Endothelial cell of umbilical vein (primary cell): ENCODE measurements at regions not wholly inside any gene's neighbourhood (a gene's known extent, or its start where the extent isn't known, plus 50 kb on each side); places are given as distances from the start of the nearest gene placed in this dataset.

Source experiments
- EZH2 ChIP-seq: IDR thresholded peaks from 2 replicates; pipeline ENCODE4 v1.6.1; 2012; ENCODE audit warnings: borderline replicate concordance, low read depth, mild to moderate bottlenecking, moderate library complexity, low read length, inconsistent platforms; ENCODE audit not compliant: severe bottlenecking
- FOS ChIP-seq: IDR thresholded peaks from 2 replicates; pipeline ENCODE4 v1.6.1; 2011; ENCODE audit warnings: mild to moderate bottlenecking, low read length, moderate library complexity, borderline replicate concordance; ENCODE audit not compliant: insufficient read depth
- GATA2 ChIP-seq: IDR thresholded peaks from 2 replicates; pipeline ENCODE4 v1.7.0; 2011; ENCODE audit warnings: low read depth, mild to moderate bottlenecking, moderate library complexity, mixed read lengths, low read length; ENCODE audit not compliant: insufficient read length, insufficient read depth
- JUN ChIP-seq: IDR thresholded peaks from 2 replicates; pipeline ENCODE4 v1.6.1; 2011; ENCODE audit warnings: borderline replicate concordance, low read depth; ENCODE audit not compliant: insufficient read length, insufficient read depth
- MAX ChIP-seq: IDR thresholded peaks from 2 replicates; pipeline ENCODE4 v1.6.1; 2011; ENCODE audit not compliant: insufficient read depth, insufficient read length
- MYC ChIP-seq: IDR thresholded peaks from one replicate; pipeline ENCODE4 v1.6.1; 2011; ENCODE audit warnings: mild to moderate bottlenecking, low read depth, low read length
- POLR2A ChIP-seq: IDR thresholded peaks from 2 replicates; pipeline ENCODE4 v1.6.1; 2012; ENCODE audit warnings: low read depth, mild to moderate bottlenecking, control low read depth, low read length
- POLR2AphosphoS5 ChIP-seq: IDR thresholded peaks from 2 replicates; pipeline ENCODE4 v1.6.1; 2012; ENCODE audit warnings: low read depth, mild to moderate bottlenecking, control low read depth, low read length, moderate library complexity; ENCODE audit not compliant: insufficient read depth
- TF ChIP-seq, protein P1 (sequence below), 2 donors: IDR thresholded peaks; 1 replicate in 1 of 2; 2 replicates in 1 of 2; pipeline ENCODE4 v1.5.1; 2011; ENCODE audit warnings: low read length in 2 of 2, mild to moderate bottlenecking in 2 of 2, moderate library complexity in 2 of 2, control low read depth in 1 of 2, inconsistent platforms in 1 of 2, low read depth in 1 of 2; ENCODE audit not compliant: insufficient read depth in 1 of 2; ENCODE audit errors: extremely low read depth in 1 of 2

GRCh38 chr5:51846015-51846414, 462.8 kb downstream of the ISL1 start:
- TF ChIP-seq, protein P1, sequence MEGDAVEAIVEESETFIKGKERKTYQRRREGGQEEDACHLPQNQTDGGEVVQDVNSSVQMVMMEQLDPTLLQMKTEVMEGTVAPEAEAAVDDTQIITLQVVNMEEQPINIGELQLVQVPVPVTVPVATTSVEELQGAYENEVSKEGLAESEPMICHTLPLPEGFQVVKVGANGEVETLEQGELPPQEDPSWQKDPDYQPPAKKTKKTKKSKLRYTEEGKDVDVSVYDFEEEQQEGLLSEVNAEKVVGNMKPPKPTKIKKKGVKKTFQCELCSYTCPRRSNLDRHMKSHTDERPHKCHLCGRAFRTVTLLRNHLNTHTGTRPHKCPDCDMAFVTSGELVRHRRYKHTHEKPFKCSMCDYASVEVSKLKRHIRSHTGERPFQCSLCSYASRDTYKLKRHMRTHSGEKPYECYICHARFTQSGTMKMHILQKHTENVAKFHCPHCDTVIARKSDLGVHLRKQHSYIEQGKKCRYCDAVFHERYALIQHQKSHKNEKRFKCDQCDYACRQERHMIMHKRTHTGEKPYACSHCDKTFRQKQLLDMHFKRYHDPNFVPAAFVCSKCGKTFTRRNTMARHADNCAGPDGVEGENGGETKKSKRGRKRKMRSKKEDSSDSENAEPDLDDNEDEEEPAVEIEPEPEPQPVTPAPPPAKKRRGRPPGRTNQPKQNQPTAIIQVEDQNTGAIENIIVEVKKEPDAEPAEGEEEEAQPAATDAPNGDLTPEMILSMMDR (IDR thresholded peaks at IDR 0.05; ENCODE audit: extremely low read depth in 1 of 2, insufficient read depth in 1 of 2, low read depth in 1 of 2, low read length in 2 of 2) = no peak
- TF ChIP-seq POLR2AphosphoS5 (no peak), FOS (no peak), GATA2 (no peak), POLR2A (no peak), EZH2 (no peak), JUN (no peak), MYC (no peak), MAX (no peak)
